Glutamatergic neuron (in vitro differentiated cells): ENCODE measurements at regions not wholly inside any gene's neighbourhood (a gene's known extent, or its start where the extent isn't known, plus 50 kb on each side); places are given as distances from the start of the nearest gene placed in this dataset.
"Not testable (repeated sequence)": the region's sequence is repeated elsewhere in the genome, so short reads cannot be mapped to it uniquely, and the experiment has no call there.

Experiments
- DNase-seq: peaks from one replicate; pipeline ENCODE4 v3.0.0; 2022
- H3K27ac Mint-ChIP-seq: one replicate; pipeline ENCODE4 v1.8.0; 2020; ENCODE audit warnings: mild to moderate bottlenecking, mixed read lengths, inconsistent platforms; ENCODE audit not compliant: unreplicated experiment
- H3K27me3 Mint-ChIP-seq: one replicate; pipeline ENCODE4 v1.8.0; 2020; ENCODE audit warnings: mild to moderate bottlenecking, moderate library complexity, mixed read lengths, inconsistent platforms; ENCODE audit not compliant: unreplicated experiment
- H3K36me3 Mint-ChIP-seq: one replicate; pipeline ENCODE4 v1.8.0; 2020; ENCODE audit warnings: mild to moderate bottlenecking, mixed read lengths, inconsistent platforms; ENCODE audit not compliant: unreplicated experiment
- H3K4me1 Mint-ChIP-seq: one replicate; pipeline ENCODE4 v1.8.0; 2020; ENCODE audit warnings: mild to moderate bottlenecking, low read depth, mixed read lengths, inconsistent platforms; ENCODE audit not compliant: unreplicated experiment
- H3K4me3 Mint-ChIP-seq: one replicate; pipeline ENCODE4 v1.8.0; 2020; ENCODE audit warnings: mild to moderate bottlenecking, mixed read lengths, inconsistent platforms; ENCODE audit not compliant: unreplicated experiment
- H3K9me3 Mint-ChIP-seq: one replicate; pipeline ENCODE4 v1.8.0; 2020; ENCODE audit warnings: mild to moderate bottlenecking, moderate library complexity, mixed read lengths, inconsistent platforms; ENCODE audit not compliant: unreplicated experiment
- CTCF ChIP-seq: fragments of 200-600 bp; sonication (generic); IDR thresholded peaks from one replicate; pipeline ENCODE4 v1.5.0; 2021; ENCODE audit not compliant: partially characterized antibody, unreplicated experiment

DNA sequence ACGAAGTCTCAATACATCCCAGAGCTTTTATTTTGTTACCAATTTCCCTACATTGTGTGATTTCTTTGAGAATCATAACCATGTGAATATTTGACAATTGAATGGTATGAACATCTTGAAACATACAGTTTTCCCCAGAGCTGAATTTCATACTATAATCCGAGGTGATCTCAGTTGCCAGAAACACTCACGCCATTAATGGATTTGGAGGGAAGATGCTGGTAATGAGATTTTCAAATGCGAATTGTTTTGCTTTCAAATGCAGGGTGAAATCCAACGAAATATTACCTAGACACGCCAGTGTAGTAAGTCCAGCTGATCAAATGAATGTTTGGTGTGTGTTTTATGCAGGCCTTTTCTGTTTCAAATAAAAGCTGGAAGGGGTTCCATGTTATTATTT, 277.8 kb upstream of the CDH5 start:
- no peaks in the 10 kb centered on the region for H3K36me3 Mint-ChIP-seq
- no peaks in the 10 kb centered on the region for H3K27me3 Mint-ChIP-seq
- H3K4me3 Mint-ChIP-seq = no peak overlapping the region
- no peak for DNase-seq
- no peaks in the 10 kb centered on the region for H3K4me1 Mint-ChIP-seq
- H3K27ac Mint-ChIP-seq = no peak overlapping the region
- H3K9me3 Mint-ChIP-seq = no peaks in the 10 kb centered on the region
- no peak for TF ChIP-seq CTCF

- no peak overlapping the region for H3K27ac Mint-ChIP-seq
- H3K36me3 Mint-ChIP-seq = no peaks in the 10 kb centered on the region
- H3K27me3 Mint-ChIP-seq = no peaks in the 10 kb centered on the region
- no peak for TF ChIP-seq CTCF
- H3K9me3 Mint-ChIP-seq = no peaks in the 10 kb centered on the region
- H3K4me3 Mint-ChIP-seq = no peak overlapping the region
- H3K4me1 Mint-ChIP-seq = no peaks in the 10 kb centered on the region
- DNase-seq = no peak
Observed at GRCh38 chr16:66087308-66087707, 279.2 kb upstream of the CDH5 start.

- no peaks in the 10 kb centered on the region for H3K36me3 Mint-ChIP-seq
- H3K4me3 Mint-ChIP-seq = no peak overlapping the region
- TF ChIP-seq CTCF = no peak
- no peaks in the 10 kb centered on the region for H3K27me3 Mint-ChIP-seq
- H3K4me1 Mint-ChIP-seq = no peaks in the 10 kb centered on the region
- no peaks in the 10 kb centered on the region for H3K9me3 Mint-ChIP-seq
- no peak for DNase-seq
- H3K27ac Mint-ChIP-seq = no peak overlapping the region
Observed at GRCh38 chr16:66085651-66086050, 280.8 kb upstream of the CDH5 start.

- not testable (repeated sequence) for H3K36me3 Mint-ChIP-seq, H3K4me1 Mint-ChIP-seq
Observed at GRCh38 chr16:66084731-66085130, 281.8 kb upstream of the CDH5 start.

DNA sequence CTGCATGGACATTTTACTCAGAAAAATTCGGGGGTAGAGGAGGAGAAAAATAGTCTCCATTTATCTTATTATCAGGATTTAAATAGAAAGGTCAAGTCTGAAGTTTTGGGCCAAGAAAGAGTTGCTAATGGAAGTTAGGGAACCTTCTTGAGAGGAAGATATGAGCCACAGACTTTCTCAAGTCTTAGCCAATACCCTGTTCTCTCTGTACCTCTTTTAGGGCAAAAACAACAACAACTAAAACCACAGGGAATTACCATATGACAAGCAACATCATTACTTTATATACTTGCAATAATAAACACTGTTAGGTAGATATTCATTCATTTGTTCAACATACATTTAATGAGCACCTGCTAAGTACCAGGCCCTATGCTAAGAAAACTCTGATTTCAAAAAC, 282.2 kb upstream of the CDH5 start:
- Mint-ChIP-seq H3K4me3 (no peak overlapping the region), H3K4me1 (no peaks in the 10 kb centered on the region), H3K36me3 (no peaks in the 10 kb centered on the region), H3K9me3 (no peaks in the 10 kb centered on the region), H3K27ac (no peak overlapping the region), H3K27me3 (no peaks in the 10 kb centered on the region)
- TF ChIP-seq CTCF = no peak
- no peak for DNase-seq

More at GRCh38 chr16:66084731-66085130, 281.8 kb upstream of the CDH5 start:
- not testable (repeated sequence) for DNase-seq, H3K9me3 Mint-ChIP-seq, H3K27me3 Mint-ChIP-seq, H3K4me3 Mint-ChIP-seq, H3K27ac Mint-ChIP-seq

DNA sequence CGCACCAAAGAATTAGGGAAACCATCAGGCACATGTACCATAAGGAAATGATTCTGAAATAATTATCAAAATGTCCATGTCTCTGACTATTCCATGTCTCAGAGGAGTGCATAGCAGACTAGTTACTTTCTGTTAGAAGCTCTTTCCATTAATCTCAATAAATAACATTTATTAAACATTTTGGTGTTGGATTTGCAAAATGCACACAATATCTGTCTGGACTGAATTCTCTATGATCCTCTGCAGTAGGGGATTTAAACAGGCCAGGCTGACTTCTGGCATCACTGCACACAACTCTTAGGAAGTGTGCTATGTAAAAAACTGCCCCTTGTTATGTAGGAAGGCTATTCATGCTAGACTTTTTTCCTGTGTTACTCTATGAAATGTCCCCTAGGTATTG, 283.3 kb upstream of the CDH5 start:
- Mint-ChIP-seq H3K4me1 (no peaks in the 10 kb centered on the region), H3K4me3 (no peak overlapping the region), H3K27me3 (no peaks in the 10 kb centered on the region), H3K9me3 (no peaks in the 10 kb centered on the region), H3K27ac (no peak overlapping the region), H3K36me3 (no peaks in the 10 kb centered on the region)
- TF ChIP-seq CTCF = no peak
- no peak for DNase-seq
